Fibroblast of skin of back (primary cell): ENCODE measurements at regions not wholly inside any gene's neighbourhood (a gene's known extent, or its start where the extent isn't known, plus 50 kb on each side); places are given as distances from the start of the nearest gene placed in this dataset.

Experiments
- DNase-seq: peaks from one replicate; pipeline ENCODE4 v3.0.0-alpha.2; 2013

DNA sequence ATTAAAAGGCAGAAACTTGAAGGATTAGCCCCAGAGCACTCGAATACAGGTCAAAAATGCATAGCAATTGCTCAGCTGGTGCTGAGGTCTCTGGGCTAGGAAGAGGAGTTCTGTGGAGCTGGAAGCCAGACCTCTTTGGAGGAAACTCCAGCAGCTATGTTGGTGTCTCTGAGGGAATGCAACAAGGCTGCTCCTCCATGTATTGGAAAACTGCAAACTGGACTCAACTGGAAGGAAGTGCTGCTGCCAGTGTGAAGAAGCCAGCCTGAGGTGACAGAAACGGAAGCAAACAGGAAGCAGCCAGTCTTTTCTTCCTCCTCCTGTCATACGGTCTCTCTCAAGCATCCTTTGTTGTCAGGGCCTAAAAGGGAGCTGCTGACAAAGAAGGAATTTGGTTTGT lies 233.4 kb upstream of the FGGY start:
- no peak for DNase-seq

DNA sequence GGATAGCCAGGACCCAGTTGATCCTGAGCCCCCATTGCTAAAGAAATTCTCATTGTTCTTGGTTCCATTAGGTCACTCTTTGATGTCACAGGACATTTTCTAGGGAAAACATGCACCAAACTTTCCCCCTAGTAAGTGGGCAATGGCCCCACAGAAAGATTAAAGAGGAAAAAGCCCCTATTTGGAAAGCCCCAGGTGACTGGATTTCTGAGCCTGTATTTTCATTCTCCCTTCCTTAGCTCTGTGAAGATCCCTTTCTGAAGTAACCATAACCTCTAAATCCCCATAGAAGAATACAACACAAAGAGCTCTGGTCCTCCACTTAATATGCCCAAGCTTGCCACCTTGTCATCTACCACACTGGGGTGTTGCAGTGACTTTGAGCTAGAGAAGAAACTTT lies 232.3 kb upstream of the FGGY start:
- no peak for DNase-seq

DNA sequence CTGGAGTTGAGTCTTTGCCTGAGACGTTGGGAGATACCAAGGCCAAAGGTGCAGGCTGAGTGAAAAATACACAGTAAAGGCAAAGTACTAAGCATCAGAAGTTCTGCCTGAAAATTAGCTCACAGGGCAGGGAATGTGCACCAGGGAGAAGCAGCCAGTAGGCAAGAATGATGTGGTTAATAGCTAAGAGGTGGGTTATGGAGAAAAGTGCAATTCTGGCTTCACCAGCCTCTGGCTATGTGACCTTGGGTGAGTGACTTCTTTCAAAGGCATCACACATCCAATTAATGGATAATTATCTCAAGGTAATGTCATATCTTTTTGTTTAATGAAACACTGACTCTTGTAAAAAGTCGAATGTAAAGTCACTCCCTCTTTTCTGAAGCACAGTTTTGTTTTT lies 230.7 kb upstream of the FGGY start:
- no peak for DNase-seq

DNA sequence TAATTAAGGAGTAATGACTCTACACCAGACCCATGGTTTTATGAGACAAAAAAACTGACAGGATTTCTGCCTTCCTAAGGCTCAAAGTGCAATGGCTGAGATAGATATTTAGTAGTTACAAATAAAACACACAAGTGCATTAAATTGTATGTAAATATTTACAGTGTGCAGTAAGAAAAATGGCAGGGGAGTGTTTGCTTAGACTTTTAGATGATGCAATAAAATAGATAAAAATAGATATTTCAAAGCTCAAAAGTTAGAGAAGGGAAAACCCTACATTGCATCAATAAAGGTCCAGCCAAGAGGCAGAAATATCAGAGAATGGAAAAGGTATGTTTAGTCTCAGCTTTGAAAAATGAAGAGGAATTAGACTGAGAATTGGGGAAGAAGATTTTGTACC lies 226.3 kb upstream of the FGGY start:
- DNase-seq: no peak

DNA sequence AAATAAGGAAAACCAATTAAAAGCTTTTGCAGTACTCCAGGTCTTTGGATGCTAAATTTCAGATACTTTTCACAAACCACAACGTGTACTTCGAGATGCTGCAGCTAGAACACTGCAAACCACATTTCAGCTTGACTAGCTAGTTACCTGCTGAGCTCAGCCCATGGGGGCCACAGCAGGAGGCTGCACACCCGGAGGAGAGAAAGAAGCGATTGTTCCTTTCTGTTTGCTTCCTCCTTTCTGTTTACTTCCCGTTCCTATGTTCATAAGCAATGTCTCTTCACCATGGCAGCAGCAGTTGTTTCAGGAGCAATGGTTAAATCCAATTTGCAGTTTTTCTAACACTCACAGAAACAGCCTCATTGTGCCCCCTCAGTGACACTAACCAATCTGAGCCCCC lies 225.6 kb upstream of the FGGY start:
- DNase-seq: no peak

DNA sequence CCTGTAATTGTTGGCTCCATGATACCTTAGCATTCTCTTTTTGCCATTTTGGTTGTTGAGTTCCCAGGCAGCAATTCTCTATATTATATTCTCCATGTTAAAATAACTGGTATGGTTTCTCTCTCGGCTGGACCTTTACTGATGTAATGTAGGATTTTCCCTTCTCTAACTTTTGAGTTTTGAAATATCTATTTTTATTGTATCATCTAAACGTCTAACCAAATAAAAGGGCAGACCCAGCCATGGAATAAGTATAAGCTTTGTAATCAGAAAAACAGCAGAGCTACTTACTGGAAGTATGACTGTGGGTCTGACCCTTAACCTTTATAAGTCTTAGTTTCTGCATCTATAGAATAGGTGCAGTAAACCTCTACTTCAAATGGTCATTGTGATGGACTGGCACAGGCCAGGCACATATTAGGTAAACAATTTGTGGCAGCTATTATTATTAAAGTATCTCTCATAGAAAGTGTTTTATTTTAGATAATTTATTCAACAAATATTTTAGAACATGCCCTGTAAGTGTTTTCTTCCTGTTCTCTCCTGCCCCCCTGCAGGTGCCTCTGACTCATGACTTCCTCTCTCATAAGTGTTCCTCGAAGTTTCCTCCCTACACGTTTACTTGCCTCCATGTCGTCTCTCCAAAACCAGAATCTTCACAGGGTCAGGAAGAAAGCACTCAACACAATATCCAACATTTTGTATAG lies 224.9 kb upstream of the FGGY start:
- DNase-seq: no peak

DNA sequence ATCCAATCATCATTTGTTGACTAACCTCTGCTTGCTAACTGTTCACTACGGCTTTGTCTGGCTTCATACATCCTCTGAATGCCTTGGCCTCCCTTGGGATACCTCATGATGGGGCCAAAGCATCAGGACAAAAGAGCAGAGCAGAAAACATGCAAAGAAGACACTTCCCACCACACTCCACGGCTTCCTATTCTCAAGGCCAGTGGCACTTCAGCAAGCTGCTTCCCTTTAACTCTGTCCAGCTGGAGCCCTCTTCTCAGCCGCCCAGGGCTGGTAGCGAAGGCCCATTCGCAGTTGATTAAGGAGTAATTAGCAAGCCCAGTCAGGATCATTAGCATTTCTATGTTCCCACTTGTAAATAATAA lies 224.3 kb upstream of the FGGY start:
- DNase-seq: no peak

DNA sequence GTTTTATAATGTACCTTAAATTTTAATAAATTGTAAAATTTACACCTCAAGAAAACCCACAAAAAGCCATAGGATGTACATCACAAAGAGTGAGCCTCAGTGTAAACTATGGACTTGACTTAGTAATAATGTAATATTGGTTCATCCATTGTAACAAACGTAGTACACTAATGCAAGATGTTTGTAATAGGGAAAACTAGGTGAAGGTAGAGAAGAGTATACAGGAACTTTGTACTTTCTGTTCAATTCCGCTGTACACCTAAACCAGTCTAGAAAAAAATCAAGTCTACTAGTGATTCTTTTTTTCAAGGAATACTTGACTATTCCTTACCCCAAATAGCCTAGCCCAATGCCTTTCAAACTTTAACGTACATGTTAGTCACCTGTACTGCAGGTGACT lies 222.3 kb upstream of the FGGY start:
- DNase-seq: no peak

DNA sequence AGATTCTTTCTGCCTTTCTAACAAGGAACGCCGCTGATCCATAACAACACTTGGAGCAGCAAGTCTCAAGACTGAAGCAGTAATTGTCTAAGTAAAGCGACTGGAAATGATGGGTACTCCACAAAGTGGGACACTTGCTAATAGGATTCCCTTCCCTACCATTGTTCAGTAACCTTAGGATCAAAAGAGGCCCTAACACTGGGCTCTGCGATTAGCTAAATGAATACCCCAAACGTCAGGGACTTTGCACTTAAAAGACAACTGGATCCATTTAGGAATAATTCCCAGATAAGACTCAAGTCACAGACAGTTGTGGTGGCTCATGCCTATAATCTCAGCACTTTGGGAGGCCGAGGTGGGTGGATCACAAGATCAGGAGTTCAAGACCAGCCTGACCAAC lies 221.9 kb upstream of the FGGY start:
- no peak for DNase-seq

DNA sequence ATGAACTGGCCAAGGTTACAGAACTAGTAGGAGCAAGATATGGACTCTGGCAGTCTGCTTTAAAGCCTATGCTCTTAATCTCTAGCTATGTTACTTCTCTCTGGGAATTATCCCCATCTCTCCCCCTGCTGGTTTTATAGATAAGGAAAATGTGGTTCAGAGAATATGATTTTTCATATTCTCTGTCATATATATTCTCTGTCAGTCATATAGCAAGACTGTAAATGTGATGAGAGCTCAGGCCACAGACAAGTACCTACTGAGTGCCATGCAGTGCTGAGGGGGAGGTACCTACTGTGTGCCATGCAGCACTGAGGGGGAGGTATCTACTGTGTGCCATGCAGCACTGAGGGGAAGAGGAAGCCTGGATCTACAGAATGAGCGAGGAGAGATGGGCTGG lies 220.3 kb upstream of the FGGY start:
- no peak for DNase-seq

DNA sequence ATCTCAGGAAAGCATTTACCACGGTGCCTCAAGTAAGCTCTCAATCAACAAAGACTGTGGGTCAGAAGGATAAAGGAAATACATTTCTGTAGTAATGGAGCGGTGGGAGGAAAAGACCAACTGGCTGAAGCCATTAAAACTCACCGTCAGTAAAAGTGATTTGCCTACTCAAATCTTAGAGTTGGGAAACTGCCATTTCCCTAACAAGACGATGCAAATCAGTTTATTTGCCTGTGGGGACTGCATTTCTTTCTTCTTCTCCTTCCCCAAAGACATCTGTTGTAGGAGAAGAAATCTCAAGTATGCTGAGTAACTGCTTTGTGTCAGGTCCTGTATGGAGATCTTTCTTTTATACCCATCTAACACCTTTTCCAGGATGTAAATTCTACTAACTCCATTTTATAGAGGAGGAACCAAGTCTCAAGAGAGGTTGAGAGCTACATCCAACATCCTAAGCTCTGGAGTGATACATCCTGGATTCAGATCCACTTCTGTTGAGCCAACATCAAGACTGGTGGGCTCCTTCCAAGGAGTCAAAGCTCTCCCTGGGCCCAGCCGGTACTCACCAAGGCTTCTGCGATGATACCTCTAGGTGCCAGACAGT lies 219.3 kb upstream of the FGGY start:
- DNase-seq: no peak

DNA sequence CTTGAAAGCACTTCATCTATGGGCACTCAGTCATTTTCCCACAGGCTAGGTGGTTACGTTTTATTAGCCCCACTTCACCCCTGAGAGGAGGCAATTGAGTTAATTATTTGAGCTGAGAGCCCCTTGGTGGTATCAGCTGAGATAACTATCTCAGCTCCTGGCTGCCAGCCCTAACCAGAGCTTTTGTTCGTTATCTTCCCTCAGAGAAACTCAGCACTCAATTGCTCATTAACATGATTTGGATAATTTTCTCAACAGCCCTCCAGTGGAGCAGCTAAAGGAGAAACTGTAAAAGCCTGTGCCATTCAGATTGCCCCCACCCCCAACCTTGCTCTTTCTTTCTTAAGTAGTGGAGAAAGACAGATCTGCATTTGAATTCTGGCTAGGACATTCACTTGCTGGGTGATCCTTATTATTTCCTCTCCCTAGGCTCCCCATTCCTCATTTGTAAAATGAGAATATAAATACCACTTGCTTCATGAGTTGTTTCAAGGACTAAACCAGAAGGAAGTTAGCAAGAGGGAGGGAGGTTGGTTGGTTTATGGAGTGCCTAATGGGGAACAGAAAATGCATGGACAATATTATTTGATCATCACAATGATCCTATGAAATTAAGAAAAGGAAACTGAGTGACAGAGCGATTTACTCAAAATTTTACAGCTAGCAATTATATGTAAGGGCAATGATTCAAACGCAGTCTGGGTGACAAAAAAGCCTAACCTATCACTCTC lies 218.7 kb upstream of the FGGY start:
- DNase-seq: no peak

DNA sequence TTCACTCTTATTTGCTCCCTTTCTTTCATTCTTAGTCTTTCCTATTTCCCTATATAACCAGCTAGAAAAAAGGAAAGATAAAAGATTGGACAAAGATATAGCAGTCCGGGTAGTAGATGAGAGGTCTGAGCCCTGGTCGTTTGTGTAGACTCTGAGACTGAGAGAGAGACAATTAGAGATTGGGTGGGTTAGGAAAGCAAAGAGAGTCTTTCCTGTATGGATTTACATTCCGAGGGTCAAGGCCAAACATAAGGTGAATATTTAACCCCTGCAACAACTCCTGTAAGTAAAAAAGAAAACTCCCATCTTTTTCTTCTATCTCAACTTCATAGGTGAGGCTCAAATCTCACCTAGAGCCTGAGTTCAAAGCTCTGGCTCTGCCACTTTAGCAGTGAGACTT lies 218.0 kb upstream of the FGGY start:
- DNase-seq: no peak

DNA sequence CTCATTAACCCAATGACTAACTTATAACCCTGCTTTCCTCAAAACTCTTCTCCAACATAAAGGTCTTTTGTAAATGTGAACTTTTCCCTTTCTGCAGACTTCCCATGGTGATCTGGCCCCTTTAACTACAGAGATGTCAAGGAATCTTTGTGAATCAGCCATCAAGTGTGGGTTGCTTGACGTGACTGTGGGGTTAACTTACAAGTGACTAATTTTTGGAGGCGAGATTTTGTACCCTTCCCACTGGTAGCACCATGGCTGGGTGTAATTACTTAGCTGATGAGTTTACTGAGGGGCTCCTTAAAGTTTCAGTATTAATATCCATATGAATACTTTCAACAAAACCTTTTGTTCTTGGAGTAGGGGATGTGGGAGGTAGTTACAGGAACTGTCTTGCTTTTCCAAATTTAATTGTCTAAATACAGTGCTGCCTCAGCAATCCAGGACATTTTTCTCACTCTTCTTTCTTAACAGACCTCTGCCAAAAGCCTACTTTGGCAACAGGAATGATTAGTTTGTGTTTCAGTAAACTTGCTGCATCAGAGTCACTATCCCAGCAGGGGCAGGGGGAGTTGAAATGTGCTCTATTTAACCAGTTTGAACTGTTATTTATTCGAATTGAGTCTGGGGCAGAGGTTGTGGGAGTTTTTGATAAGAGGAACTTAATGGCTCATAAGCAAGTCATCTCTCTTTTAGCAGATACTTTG lies 217.3 kb upstream of the FGGY start:
- no peak for DNase-seq

DNA sequence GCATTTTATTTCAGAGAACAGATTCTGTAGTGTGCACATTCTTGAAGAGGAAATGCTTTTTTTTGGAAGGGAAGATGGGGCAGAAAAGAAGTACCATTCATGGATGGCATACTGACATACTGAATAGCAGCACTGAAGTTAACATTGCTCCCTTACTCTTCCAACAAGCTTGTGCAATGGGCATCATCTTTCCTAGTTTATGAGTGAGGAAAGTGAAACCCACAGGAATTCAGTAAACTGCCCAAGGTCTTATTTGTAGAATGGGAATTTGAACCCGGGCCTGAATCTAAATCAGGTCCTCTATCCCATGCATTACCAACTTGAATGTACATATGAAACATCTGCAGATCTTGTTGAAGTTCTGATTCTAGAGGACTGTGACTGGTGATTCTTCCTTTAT lies 215.7 kb upstream of the FGGY start:
- no peak for DNase-seq

DNA sequence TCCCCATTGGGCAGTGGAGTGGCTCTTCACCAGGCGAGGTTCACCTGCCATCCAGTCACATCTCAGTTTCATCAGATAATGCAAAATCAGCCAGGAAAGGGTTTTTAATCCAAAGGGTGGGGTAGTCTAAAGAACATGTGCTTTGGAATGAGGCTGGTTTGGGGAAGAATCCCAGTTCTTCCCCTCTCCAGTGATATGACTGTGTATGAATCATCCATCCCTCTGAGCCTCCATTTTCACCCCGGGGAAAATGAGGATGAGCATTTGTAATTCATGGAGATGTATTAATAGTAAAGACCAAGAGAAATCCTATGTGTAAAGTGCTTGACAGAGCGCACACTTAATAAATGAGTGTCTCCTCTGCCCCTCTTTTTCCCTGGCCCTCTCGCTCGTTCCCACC lies 215.1 kb upstream of the FGGY start:
- DNase-seq: peak; percentile 72

DNA sequence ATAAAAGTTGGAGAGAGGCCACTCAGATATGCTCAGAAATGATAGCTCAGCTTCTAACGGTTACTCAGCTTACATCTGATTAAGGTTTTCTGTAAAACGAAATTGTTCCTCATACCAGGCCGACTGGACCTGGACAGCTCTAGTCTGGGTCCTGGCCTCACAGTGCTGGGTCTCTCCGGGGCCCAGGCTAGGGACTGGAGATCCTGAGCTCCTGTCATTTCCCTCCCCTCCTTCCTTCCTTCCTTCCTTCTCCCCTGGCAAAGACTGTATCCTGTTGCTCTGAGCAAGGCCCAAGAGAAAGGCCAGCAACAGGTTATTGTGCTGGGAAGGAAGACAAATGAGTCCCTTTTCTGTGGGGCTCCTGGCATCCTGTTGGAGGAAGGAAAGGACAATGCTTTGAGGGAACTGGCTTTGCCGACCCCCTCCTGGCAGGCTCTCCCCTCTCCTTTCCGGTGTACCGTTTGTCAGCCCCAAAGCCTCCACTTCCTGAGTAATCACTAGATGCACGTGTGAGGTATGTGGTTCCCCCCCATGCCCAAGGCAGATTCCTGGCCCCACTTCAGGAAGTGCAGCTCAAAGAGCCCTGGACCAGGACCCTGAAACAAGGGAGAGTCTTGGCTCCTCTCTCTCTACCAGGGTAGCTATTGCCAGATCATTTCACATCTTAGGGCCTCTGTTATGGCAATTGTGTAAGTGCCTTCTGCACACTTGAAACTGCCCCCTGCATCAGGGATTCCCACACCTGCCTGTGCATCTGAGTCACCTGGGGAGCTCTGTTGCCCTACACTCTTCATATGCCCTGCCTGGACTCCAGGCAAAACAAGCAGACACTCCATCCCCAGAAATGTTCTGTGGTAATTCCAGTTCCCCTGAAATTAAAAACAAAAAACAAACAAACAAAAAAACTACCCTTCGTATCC lies 212.7 kb upstream of the FGGY start:
- peak; percentile 44 for DNase-seq

DNA sequence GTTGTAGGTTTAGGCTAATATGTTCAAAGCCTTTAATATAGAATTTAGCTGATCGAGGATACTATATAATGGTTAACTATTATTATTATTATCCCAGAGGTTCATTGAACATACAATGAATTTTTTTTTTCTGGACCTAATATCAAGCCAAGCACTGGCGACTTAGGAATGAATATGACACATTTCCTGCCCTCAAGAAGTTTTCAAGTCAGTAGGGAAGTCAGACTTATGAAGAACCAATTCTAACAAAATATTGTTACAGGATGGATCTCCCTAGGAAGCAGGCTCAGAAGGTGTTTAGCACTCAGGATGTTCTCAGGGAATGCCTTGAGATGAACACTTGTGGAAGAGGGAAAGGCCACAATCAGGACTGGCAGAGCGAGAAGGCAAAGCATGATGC lies 211.8 kb upstream of the FGGY start:
- DNase-seq: no peak

DNA sequence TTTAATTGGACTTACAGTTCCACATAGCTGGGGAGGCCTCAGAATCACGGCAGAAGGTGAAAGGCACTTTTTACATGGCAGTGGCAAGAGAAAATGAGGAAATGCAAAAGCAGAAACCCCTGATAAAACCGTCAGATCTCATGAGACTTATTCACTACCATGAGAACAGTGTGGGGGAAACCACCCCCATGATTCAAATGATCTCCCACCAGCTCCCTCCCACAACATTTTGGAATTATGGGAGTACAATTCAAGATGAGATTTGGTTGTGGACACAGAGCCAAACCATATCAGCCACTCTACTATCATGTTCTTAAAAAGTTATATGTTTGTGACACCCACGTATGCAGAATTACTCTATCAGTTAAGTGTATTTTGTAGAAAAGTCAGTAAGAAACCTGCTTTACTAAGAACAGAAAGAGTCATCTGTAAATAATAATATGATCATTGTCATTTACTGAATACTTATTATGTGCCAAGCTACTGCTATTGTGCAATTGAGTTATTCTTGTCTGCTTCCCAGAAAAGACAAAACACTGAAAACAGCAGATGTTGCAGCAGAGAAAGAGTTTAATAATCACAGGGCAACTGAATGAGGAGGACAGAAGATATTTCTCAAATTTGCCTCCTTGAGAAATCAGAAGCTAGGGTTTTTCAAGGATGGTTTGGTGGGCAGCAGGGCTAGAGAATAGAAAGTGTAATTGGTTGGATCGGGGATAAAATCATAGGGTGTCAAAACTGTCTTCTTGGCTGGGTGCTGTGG lies 207.7 kb upstream of the FGGY start:
- DNase-seq: no peak

DNA sequence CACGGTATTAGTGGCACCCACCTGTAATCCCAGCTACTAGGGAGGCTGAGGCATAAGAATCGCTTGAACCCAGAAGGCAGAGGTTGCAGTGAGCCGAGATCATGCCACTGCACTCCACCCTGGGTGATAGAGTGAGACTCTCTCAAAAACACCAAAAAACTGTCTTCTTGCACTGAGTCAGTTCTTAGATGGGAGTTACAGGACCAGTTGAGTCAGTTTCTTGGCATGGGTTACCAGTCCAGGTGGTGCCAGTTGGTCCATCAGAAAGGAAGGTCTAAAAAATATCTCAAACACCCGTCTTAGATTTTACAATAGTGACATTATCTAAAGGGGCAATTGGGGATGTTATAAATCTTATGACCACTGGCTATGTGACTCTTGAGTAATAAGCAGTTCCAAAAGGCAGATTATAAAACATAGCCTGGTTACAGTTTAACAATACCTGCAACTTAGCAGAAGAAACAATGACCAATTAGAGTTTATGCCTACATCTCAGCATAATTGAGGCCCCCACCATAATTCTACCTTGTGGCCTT lies 206.9 kb upstream of the FGGY start:
- DNase-seq: no peak

DNA sequence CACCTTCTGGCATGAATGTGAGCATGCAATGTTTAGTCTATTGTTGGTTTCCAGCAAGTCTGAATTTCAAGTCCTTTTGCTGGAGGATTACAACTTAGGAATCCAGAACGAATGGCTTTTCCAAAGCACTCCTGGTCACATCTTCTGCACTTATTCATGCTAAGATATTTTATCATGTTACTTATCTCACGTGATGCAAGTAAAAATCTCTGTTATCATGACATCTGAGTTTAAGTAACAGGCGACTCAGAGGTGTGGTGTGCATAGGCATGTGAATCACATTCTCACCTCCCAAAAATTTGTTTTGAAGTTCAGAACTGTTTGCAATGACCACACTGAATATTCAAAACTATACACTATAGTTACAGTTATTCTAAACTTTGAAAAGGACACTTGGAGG lies 204.8 kb upstream of the FGGY start:
- DNase-seq: no peak

DNA sequence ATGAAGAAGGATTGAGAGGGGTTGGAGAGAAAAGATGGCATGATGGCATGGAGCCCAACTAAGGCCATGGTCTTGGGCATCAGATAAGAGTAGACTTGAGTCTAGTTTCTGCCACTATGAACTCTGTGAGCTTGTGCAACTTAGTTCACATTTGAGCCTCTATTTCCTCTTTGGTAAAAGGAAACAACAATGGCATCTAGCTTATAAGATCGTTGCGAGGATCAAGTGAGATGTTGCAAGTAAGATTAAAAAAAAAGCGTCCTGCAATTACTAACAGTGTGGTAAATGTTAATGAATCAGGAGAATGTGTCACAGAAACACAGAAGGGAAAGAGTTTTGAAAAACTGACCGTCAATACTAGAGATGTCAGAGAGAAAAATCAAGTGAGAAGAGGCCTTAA lies 202.9 kb upstream of the FGGY start:
- DNase-seq: no peak
